ENCODE measurements at regions not wholly inside any gene's neighbourhood (a gene's known extent, or its start where the extent isn't known, plus 50 kb on each side); places are given as distances from the start of the nearest gene placed in this dataset.

- H3K79me2 ChIP-seq (ENCODE audit: control insufficient read depth, insufficient read depth, low read length): no peaks in the 10 kb centered on the region
- no peaks in the 10 kb centered on the region for H3K27me3 ChIP-seq (replicated peaks in 1 of 2; ENCODE audit: control insufficient read depth in 2 of 2, insufficient read depth in 2 of 2, low read length in 1 of 2)
- no peak overlapping the region for H3K4me3 ChIP-seq
- no peaks in the 10 kb centered on the region for H3K9me3 ChIP-seq (replicated peaks; ENCODE audit: control insufficient read depth, insufficient read depth, low read length)
- H4K20me1 ChIP-seq (ENCODE audit: control insufficient read depth, insufficient read depth): no peaks in the 10 kb centered on the region
- peak; percentile 82 for ATAC-seq
- no peak overlapping the region for H3K9ac ChIP-seq (ENCODE audit: control insufficient read depth, insufficient read depth, low read length)
- ChIA-PET RAD21 (ENCODE audit: unreplicated experiment) (no interaction called here), POLR2A (no interaction called here), CTCF (interaction anchor here (1.0 to 2.2 kb wide), 4 partner anchors 9 to 23 kb away, joined by 4 to 12 read pairs (median 6); no protein-coding TSS in a partner anchor), SMC1A (ENCODE audit: uncharacterized antibody, unreplicated experiment) (interaction anchor here (0.7 to 1.4 kb wide), 2 partner anchors 16 to 37 kb away, joined by 3 read pairs; no protein-coding TSS in a partner anchor)
- BruUV-seq (replicated peaks): no TSS peak
- no peak overlapping the region for H2AFZ ChIP-seq (ENCODE audit: control insufficient read depth, low read depth, low read length)
- H3K4me2 ChIP-seq (ENCODE audit: control insufficient read depth, insufficient read depth): no peak overlapping the region
- in situ Hi-C loops (cut with MboI): no loop called here
- no peak for DNase-seq (ENCODE audit: low read depth, low spot score)
- intact Hi-C loops (cut with micrococcal nuclease; ENCODE audit: unreplicated experiment): no loop called here
- no peaks in the 10 kb centered on the region for H3K36me3 ChIP-seq (ENCODE audit: control insufficient read depth in 2 of 2, insufficient read depth in 2 of 2, low read length in 1 of 2)
- 0% methylated on average over 1 of the region's 1 CpG for WGBS (ENCODE audit: insufficient coverage, insufficient replicate concordance, low lambda C conversion rate, missing lambda C conversion rate)
- H3K27ac ChIP-seq (ENCODE audit: control insufficient read depth, insufficient read depth): no peak overlapping the region
- FAIRE-seq: peak; percentile 49
- no peaks in the 10 kb centered on the region for H3K4me1 ChIP-seq (ENCODE audit: control insufficient read depth, insufficient read depth, low read length)
- no peak for TF ChIP-seq ZNF217 (IDR thresholded peaks at IDR 0.05)
- TF ChIP-seq SUZ12 (IDR thresholded peaks at IDR 0.05; ENCODE audit: unreplicated experiment): no peak
- no peak for TF ChIP-seq MEF2B (IDR thresholded peaks at IDR 0.05; ENCODE audit: partially characterized antibody, poor library complexity, severe bottlenecking)
- TF ChIP-seq NFYB (IDR thresholded peaks at IDR 0.05; ENCODE audit: insufficient read depth, low read depth, low read length): peak; percentile 63; the same call in 1 of the 2 replicates
- no peak for TF ChIP-seq MTA2 (IDR thresholded peaks at IDR 0.05; ENCODE audit: low read depth)
- no peak for TF ChIP-seq SMARCA5 (IDR thresholded peaks at IDR 0.05)
- TF ChIP-seq TCF7 (IDR thresholded peaks at IDR 0.05; ENCODE audit: borderline replicate concordance): no peak
- TF ChIP-seq NBN (IDR thresholded peaks at IDR 0.05): no peak
- TF ChIP-seq RAD51 (IDR thresholded peaks at IDR 0.05): peak; percentile 40; the same call in 1 of the 2 replicates
- TF ChIP-seq USF1 (IDR thresholded peaks at IDR 0.05; ENCODE audit: borderline replicate concordance, extremely low read length, insufficient read depth, low read depth, low read length): peak; percentile 60
- peak; percentile 31; the same call in 1 of the 2 replicates for TF ChIP-seq RAD21 (IDR thresholded peaks at IDR 0.05; ENCODE audit: insufficient read depth, low read depth, low read length)
- TF ChIP-seq CBX3 (IDR thresholded peaks at IDR 0.05; ENCODE audit: borderline replicate concordance, low read depth): no peak
- TF ChIP-seq STAT3 (IDR thresholded peaks at IDR 0.05; ENCODE audit: low read depth, low read length): no peak
- no peak for TF ChIP-seq NR2C1 (IDR thresholded peaks at IDR 0.05)
- TF ChIP-seq E4F1 (IDR thresholded peaks at IDR 0.05; ENCODE audit: borderline replicate concordance, partially characterized antibody): no peak
- TF ChIP-seq SIX5 (IDR thresholded peaks at IDR 0.05; ENCODE audit: low read depth, low read length, severe bottlenecking): peak; percentile 68
- no peak for TF ChIP-seq ZBTB4 (CRISPR knock-in tag; IDR thresholded peaks at IDR 0.05)
- no peak for TF ChIP-seq NFYA (IDR thresholded peaks at IDR 0.05; ENCODE audit: borderline replicate concordance, low read depth, low read length)
- TF ChIP-seq ATF3 (IDR thresholded peaks at IDR 0.05; ENCODE audit: borderline replicate concordance, extremely low read depth, low read depth, low read length): peak; percentile 83; the same call in 1 of the 2 replicates
These were observed 408.2 kb downstream of the SMARCA1 start for GRCh38 chrX:129115104-129115503.
